ENCODE measurements at regions not wholly inside any gene's neighbourhood (a gene's known extent, or its start where the extent isn't known, plus 50 kb on each side); places are given as distances from the start of the nearest gene placed in this dataset.
A peak's percentile ranks its signal among the peaks of the same experiment; 100 is the strongest.
"Not testable (repeated sequence)": the region's sequence is repeated elsewhere in the genome, so short reads cannot be mapped to it uniquely, and the experiment has no call there.

GRCh38 chrX:128606817-128607216, 554.6 kb upstream of the ACTRT1 start:
- not testable (repeated sequence) for H3K9me3 ChIP-seq (replicated peaks; ENCODE audit: control insufficient read depth, low read depth, low read length); H3K4me1 ChIP-seq (ENCODE audit: control insufficient read depth, insufficient read depth, low read length); H3K27me3 ChIP-seq (ENCODE audit: control insufficient read depth, insufficient read depth, low read length); DNase-seq; H3K36me3 ChIP-seq (ENCODE audit: control insufficient read depth, insufficient read depth, low read length); H3K4me3 ChIP-seq (ENCODE audit: low read length); H3K27ac ChIP-seq (ENCODE audit: low read length)
- WGBS (ENCODE audit: insufficient coverage), result 90% methylated on average over 12 of the region's 16 CpGs

GRCh38 chrX:128606357-128606756, 554.2 kb upstream of the ACTRT1 start:
- not testable (repeated sequence) for H3K27ac ChIP-seq (ENCODE audit: low read length); DNase-seq; H3K4me1 ChIP-seq (ENCODE audit: control insufficient read depth, insufficient read depth, low read length); H3K36me3 ChIP-seq (ENCODE audit: control insufficient read depth, insufficient read depth, low read length); H3K27me3 ChIP-seq (ENCODE audit: control insufficient read depth, insufficient read depth, low read length); H3K4me3 ChIP-seq (ENCODE audit: low read length); H3K9me3 ChIP-seq (replicated peaks; ENCODE audit: control insufficient read depth, low read depth, low read length)
- 66% methylated on average over 28 of the region's 31 CpGs for WGBS (ENCODE audit: insufficient coverage)

DNA sequence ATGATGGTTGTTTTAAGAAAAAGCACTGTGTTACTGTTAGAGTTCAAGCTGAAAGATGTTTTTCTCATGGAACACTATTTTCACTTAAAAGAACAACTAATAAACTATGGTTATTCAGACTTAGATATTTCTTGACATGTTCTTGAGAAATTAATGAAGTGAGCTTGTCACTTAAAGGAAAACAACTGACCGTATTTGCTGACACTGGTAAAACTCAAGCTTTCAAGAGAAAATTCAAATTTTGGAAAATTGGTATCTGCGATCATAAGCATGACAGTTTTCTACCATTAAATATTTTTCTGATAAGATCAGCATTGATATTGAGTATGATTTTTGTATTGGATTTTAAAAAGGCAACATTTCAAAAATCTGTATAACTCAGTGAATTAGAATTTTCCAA, 549.5 kb upstream of the ACTRT1 start:
- H3K4me1 ChIP-seq (ENCODE audit: control insufficient read depth, insufficient read depth, low read length), result no peaks in the 10 kb centered on the region
- no peaks in the 10 kb centered on the region for H3K36me3 ChIP-seq (ENCODE audit: control insufficient read depth, insufficient read depth, low read length)
- H3K27me3 ChIP-seq (ENCODE audit: control insufficient read depth, insufficient read depth, low read length), result no peaks in the 10 kb centered on the region
- WGBS (ENCODE audit: insufficient coverage), result no CpG with 5 or more reads among the region's 2 CpGs
- no peak overlapping the region for H3K4me3 ChIP-seq (ENCODE audit: low read length)
- no peak for DNase-seq
- H3K27ac ChIP-seq (ENCODE audit: low read length), result no peak overlapping the region
- no peaks in the 10 kb centered on the region for H3K9me3 ChIP-seq (replicated peaks; ENCODE audit: control insufficient read depth, low read depth, low read length)

- Histone ChIP-seq H3K4me1 (ENCODE audit: control insufficient read depth, insufficient read depth, low read length) (no peaks in the 10 kb centered on the region), H3K36me3 (ENCODE audit: control insufficient read depth, insufficient read depth, low read length) (no peaks in the 10 kb centered on the region), H3K9me3 (replicated peaks; ENCODE audit: control insufficient read depth, low read depth, low read length) (no peaks in the 10 kb centered on the region), H3K4me3 (ENCODE audit: low read length) (no peak overlapping the region), H3K27ac (ENCODE audit: low read length) (no peak overlapping the region), H3K27me3 (ENCODE audit: control insufficient read depth, insufficient read depth, low read length) (no peaks in the 10 kb centered on the region)
- WGBS (ENCODE audit: insufficient coverage), result no CpG with 5 or more reads among the region's 1 CpG
- DNase-seq, result no peak
Observed at GRCh38 chrX:128599632-128600031, 547.4 kb upstream of the ACTRT1 start.

GRCh38 chrX:128582036-128582435, 529.8 kb upstream of the ACTRT1 start:
- no peak for DNase-seq
- Histone ChIP-seq H3K4me3 (ENCODE audit: low read length) (no peak overlapping the region), H3K9me3 (replicated peaks; ENCODE audit: control insufficient read depth, low read depth, low read length) (no peaks in the 10 kb centered on the region), H3K4me1 (ENCODE audit: control insufficient read depth, insufficient read depth, low read length) (no peaks in the 10 kb centered on the region), H3K36me3 (ENCODE audit: control insufficient read depth, insufficient read depth, low read length) (no peaks in the 10 kb centered on the region), H3K27me3 (ENCODE audit: control insufficient read depth, insufficient read depth, low read length) (no peaks in the 10 kb centered on the region), H3K27ac (ENCODE audit: low read length) (no peak overlapping the region)
- 68% methylated on average over 6 of the region's 6 CpGs for WGBS (ENCODE audit: insufficient coverage)

DNA sequence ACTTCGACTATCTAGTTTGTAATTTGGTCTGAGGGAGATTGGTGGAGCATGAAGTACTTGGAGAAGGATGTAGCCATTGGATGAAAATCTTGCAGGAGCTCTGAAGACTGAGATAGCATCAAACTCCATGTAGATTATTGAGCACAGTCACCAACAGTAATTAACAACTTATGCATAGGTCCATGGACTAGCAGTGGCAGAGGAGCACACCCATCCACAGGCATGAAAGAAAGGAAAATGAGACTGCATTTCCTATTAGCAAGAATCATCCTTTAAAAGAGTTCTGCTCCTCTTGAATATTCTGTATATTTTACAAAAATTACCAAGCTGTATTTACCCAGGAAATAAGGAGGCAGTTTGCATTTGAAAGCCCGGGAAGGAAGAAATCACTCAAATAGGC, 529.4 kb upstream of the ACTRT1 start:
- WGBS (ENCODE audit: insufficient coverage), result 100% methylated on average over 1 of the region's 2 CpGs
- H3K36me3 ChIP-seq (ENCODE audit: control insufficient read depth, insufficient read depth, low read length), result no peaks in the 10 kb centered on the region
- H3K4me1 ChIP-seq (ENCODE audit: control insufficient read depth, insufficient read depth, low read length), result no peaks in the 10 kb centered on the region
- no peak overlapping the region for H3K4me3 ChIP-seq (ENCODE audit: low read length)
- no peaks in the 10 kb centered on the region for H3K9me3 ChIP-seq (replicated peaks; ENCODE audit: control insufficient read depth, low read depth, low read length)
- H3K27ac ChIP-seq (ENCODE audit: low read length), result no peak overlapping the region
- no peaks in the 10 kb centered on the region for H3K27me3 ChIP-seq (ENCODE audit: control insufficient read depth, insufficient read depth, low read length)
- no peak for DNase-seq

- Histone ChIP-seq H3K36me3 (ENCODE audit: control insufficient read depth, insufficient read depth, low read length) (no peaks in the 10 kb centered on the region), H3K4me1 (ENCODE audit: control insufficient read depth, insufficient read depth, low read length) (no peaks in the 10 kb centered on the region), H3K27me3 (ENCODE audit: control insufficient read depth, insufficient read depth, low read length) (no peaks in the 10 kb centered on the region), H3K27ac (ENCODE audit: low read length) (no peak overlapping the region), H3K4me3 (ENCODE audit: low read length) (no peak overlapping the region), H3K9me3 (replicated peaks; ENCODE audit: control insufficient read depth, low read depth, low read length) (no peaks in the 10 kb centered on the region)
- WGBS (ENCODE audit: insufficient coverage), result 82% methylated on average over 1 of the region's 5 CpGs
- DNase-seq, result no peak
Observed at GRCh38 chrX:128543114-128543513, 490.9 kb upstream of the ACTRT1 start.

DNA sequence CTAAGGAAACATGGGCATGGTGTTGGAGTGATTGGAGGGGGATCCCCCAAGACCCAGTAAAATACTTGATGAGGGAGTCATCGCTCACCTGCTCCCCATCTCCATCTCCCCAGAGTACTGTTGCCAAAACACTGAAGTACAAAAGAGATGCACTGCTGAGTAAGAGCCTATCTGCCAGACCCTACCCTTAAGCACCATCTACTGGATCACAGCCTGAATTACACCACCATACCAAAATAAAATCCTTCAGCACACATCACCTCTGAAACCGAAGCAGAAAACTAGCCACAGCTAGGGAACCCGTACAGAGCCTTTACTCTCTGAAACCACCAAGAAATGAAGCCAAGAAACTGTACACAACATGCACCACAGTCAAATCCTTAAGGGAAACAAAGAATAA, 466.3 kb upstream of the ACTRT1 start:
- Histone ChIP-seq H3K27me3 (ENCODE audit: control insufficient read depth, insufficient read depth, low read length) (no peaks in the 10 kb centered on the region), H3K4me3 (ENCODE audit: low read length) (no peak overlapping the region), H3K27ac (ENCODE audit: low read length) (no peak overlapping the region), H3K4me1 (ENCODE audit: control insufficient read depth, insufficient read depth, low read length) (no peaks in the 10 kb centered on the region), H3K9me3 (replicated peaks; ENCODE audit: control insufficient read depth, low read depth, low read length) (peaks cover 3% of the 10 kb centered on the region), H3K36me3 (ENCODE audit: control insufficient read depth, insufficient read depth, low read length) (no peaks in the 10 kb centered on the region)
- peak; percentile 0 for DNase-seq
- 41% methylated on average over 3 of the region's 3 CpGs for WGBS (ENCODE audit: insufficient coverage)

- WGBS (ENCODE audit: insufficient coverage), result 57% methylated on average over 1 of the region's 3 CpGs
- no peaks in the 10 kb centered on the region for H3K4me1 ChIP-seq (ENCODE audit: control insufficient read depth, insufficient read depth, low read length)
- no peaks in the 10 kb centered on the region for H3K27me3 ChIP-seq (ENCODE audit: control insufficient read depth, insufficient read depth, low read length)
- no peak for DNase-seq
- peaks cover 3% of the 10 kb centered on the region for H3K9me3 ChIP-seq (replicated peaks; ENCODE audit: control insufficient read depth, low read depth, low read length)
- no peaks in the 10 kb centered on the region for H3K36me3 ChIP-seq (ENCODE audit: control insufficient read depth, insufficient read depth, low read length)
- H3K4me3 ChIP-seq (ENCODE audit: low read length), result no peak overlapping the region
- H3K27ac ChIP-seq (ENCODE audit: low read length), result no peak overlapping the region
Observed at GRCh38 chrX:128517691-128518090, 465.5 kb upstream of the ACTRT1 start.

GRCh38 chrX:128504496-128504895, 452.3 kb upstream of the ACTRT1 start:
- no peaks in the 10 kb centered on the region for H3K36me3 ChIP-seq (ENCODE audit: control insufficient read depth, insufficient read depth, low read length)
- H3K4me1 ChIP-seq (ENCODE audit: control insufficient read depth, insufficient read depth, low read length), result no peaks in the 10 kb centered on the region
- H3K27ac ChIP-seq (ENCODE audit: low read length), result no peak overlapping the region
- DNase-seq, result no peak
- no peaks in the 10 kb centered on the region for H3K9me3 ChIP-seq (replicated peaks; ENCODE audit: control insufficient read depth, low read depth, low read length)
- H3K27me3 ChIP-seq (ENCODE audit: control insufficient read depth, insufficient read depth, low read length), result no peaks in the 10 kb centered on the region
- H3K4me3 ChIP-seq (ENCODE audit: low read length), result no peak overlapping the region

- Histone ChIP-seq H3K9me3 (replicated peaks; ENCODE audit: control insufficient read depth, low read depth, low read length) (no peaks in the 10 kb centered on the region), H3K27ac (ENCODE audit: low read length) (no peak overlapping the region), H3K4me1 (ENCODE audit: control insufficient read depth, insufficient read depth, low read length) (no peaks in the 10 kb centered on the region), H3K4me3 (ENCODE audit: low read length) (no peak overlapping the region), H3K27me3 (ENCODE audit: control insufficient read depth, insufficient read depth, low read length) (no peaks in the 10 kb centered on the region), H3K36me3 (ENCODE audit: control insufficient read depth, insufficient read depth, low read length) (no peaks in the 10 kb centered on the region)
- WGBS (ENCODE audit: insufficient coverage), result 71% methylated on average over 2 of the region's 5 CpGs
- no peak for DNase-seq
Observed at GRCh38 chrX:128464116-128464515, 411.9 kb upstream of the ACTRT1 start.
